ENCODE measurements at regions not wholly inside any gene's neighbourhood (a gene's known extent, or its start where the extent isn't known, plus 50 kb on each side); places are given as distances from the start of the nearest gene placed in this dataset.
A peak's percentile ranks its signal among the peaks of the same experiment; 100 is the strongest.

- Histone ChIP-seq H4K20me1 (ENCODE audit: control insufficient read depth, insufficient read depth) (no peaks in the 10 kb centered on the region), H3K4me1 (ENCODE audit: control insufficient read depth, insufficient read depth, low read length) (no peaks in the 10 kb centered on the region), H3K9ac (ENCODE audit: control insufficient read depth, insufficient read depth, low read length) (no peak overlapping the region), H3K9me3 (replicated peaks; ENCODE audit: control insufficient read depth, insufficient read depth, low read length) (no peaks in the 10 kb centered on the region), H3K27ac (ENCODE audit: control insufficient read depth, insufficient read depth) (no peak overlapping the region), H3K4me2 (ENCODE audit: control insufficient read depth, insufficient read depth) (no peak overlapping the region), H3K79me2 (ENCODE audit: control insufficient read depth, insufficient read depth, low read length) (no peaks in the 10 kb centered on the region), H2AFZ (ENCODE audit: control insufficient read depth, low read depth, low read length) (no peak overlapping the region), H3K27me3 (replicated peaks in 1 of 2; ENCODE audit: control insufficient read depth in 2 of 2, insufficient read depth in 2 of 2, low read length in 1 of 2) (no peaks in the 10 kb centered on the region), H3K4me3 (no peak overlapping the region), H3K36me3 (ENCODE audit: control insufficient read depth in 2 of 2, insufficient read depth in 2 of 2, low read length in 1 of 2) (no peaks in the 10 kb centered on the region)
- in situ Hi-C loops (cut with MboI): no loop called here
- BruUV-seq (replicated peaks): no TSS peak
- intact Hi-C loops (cut with micrococcal nuclease; ENCODE audit: unreplicated experiment): no loop called here
- CTCF ChIA-PET: interaction anchor here (0.7 kb wide), 1 partner anchor 566 kb away, joined by 3 read pairs; no protein-coding TSS in a partner anchor
- RAD21 ChIA-PET (ENCODE audit: unreplicated experiment): interaction anchor here (0.5 to 1.0 kb wide), 4 partner anchors 30 to 86 kb away, joined by 3 to 4 read pairs (median 3); no protein-coding TSS in a partner anchor
- TF ChIP-seq CREB1 (IDR thresholded peaks at IDR 0.05; ENCODE audit: low read depth) (no peak), POLR2AphosphoS5 (IDR thresholded peaks at IDR 0.05; ENCODE audit: low read length) (no peak), TAF1 (IDR thresholded peaks at IDR 0.05; ENCODE audit: borderline replicate concordance, low read depth, low read length) (no peak)
- ATAC-seq (no peak), DNase-seq (ENCODE audit: low read depth, low spot score) (no peak), FAIRE-seq (no peak)
- SMC1A ChIA-PET (ENCODE audit: uncharacterized antibody, unreplicated experiment): interaction anchor here (1.4 to 1.8 kb wide), 2 partner anchors 9 to 99 kb away, joined by 4 to 10 read pairs; no protein-coding TSS in a partner anchor
- POLR2A ChIA-PET: no interaction called here
- 85% methylated on average over 11 of the region's 11 CpGs for WGBS (ENCODE audit: insufficient coverage, insufficient replicate concordance, low lambda C conversion rate, missing lambda C conversion rate)
These were observed 88.1 kb upstream of the KLF7 start for GRCh38 chr2:207253666-207254345.

GRCh38 chr2:207254591-207255464, 89.1 kb upstream of the KLF7 start:
- no peak for DNase-seq (ENCODE audit: low read depth, low spot score)
- no peak overlapping the region for H3K4me3 ChIP-seq
- BruUV-seq (replicated peaks): no TSS peak
- no peak overlapping the region for H3K9ac ChIP-seq (ENCODE audit: control insufficient read depth, insufficient read depth, low read length)
- H3K9me3 ChIP-seq (replicated peaks; ENCODE audit: control insufficient read depth, insufficient read depth, low read length): no peaks in the 10 kb centered on the region
- H4K20me1 ChIP-seq (ENCODE audit: control insufficient read depth, insufficient read depth): no peaks in the 10 kb centered on the region
- TF ChIP-seq CREM (IDR thresholded peaks at IDR 0.05; ENCODE audit: low read depth) (no peak), JUNB (IDR thresholded peaks at IDR 0.05) (0 out of 2 replicates have a peak, but pooled peaks have one; percentile 29), NBN (IDR thresholded peaks at IDR 0.05) (no peak), MEF2A (IDR thresholded peaks at IDR 0.05; ENCODE audit: insufficient read depth, low read depth, low read length) (0 out of 2 replicates have a peak, but pooled peaks have one; percentile 6), NFIC (IDR thresholded peaks at IDR 0.05; ENCODE audit: low read depth, low read length) (0 out of 2 replicates have a peak, but pooled peaks have one; percentile 37), IRF4 (IDR thresholded peaks at IDR 0.05; ENCODE audit: low read depth, low read length) (peak; percentile 7; the same call in 1 of the 2 replicates), EED (IDR thresholded peaks at IDR 0.05; ENCODE audit: low read depth) (peak; percentile 49; the same call in 1 of the 2 replicates)
- POLR2A ChIA-PET: no interaction called here
- no peaks in the 10 kb centered on the region for H3K4me1 ChIP-seq (ENCODE audit: control insufficient read depth, insufficient read depth, low read length)
- intact Hi-C loops (cut with micrococcal nuclease; ENCODE audit: unreplicated experiment): no loop called here
- SMC1A ChIA-PET (ENCODE audit: uncharacterized antibody, unreplicated experiment): interaction anchor here (0.8 to 1.8 kb wide), 4 partner anchors 10 to 130 kb away, joined by 3 to 10 read pairs (median 4); no protein-coding TSS in a partner anchor
- no peak overlapping the region for H2AFZ ChIP-seq (ENCODE audit: control insufficient read depth, low read depth, low read length)
- in situ Hi-C loops (cut with MboI): no loop called here
- RAD21 ChIA-PET (ENCODE audit: unreplicated experiment): interaction anchor here (0.9 to 1.3 kb wide), 2 partner anchors 90 to 184 kb away, joined by 3 to 4 read pairs; no protein-coding TSS in a partner anchor
- no peak for FAIRE-seq
- H3K79me2 ChIP-seq (ENCODE audit: control insufficient read depth, insufficient read depth, low read length): no peaks in the 10 kb centered on the region
- peak overlapping the region; percentile 46; the same call in 1 of the 2 replicates for H3K4me2 ChIP-seq (ENCODE audit: control insufficient read depth, insufficient read depth)
- no peaks in the 10 kb centered on the region for H3K27me3 ChIP-seq (replicated peaks in 1 of 2; ENCODE audit: control insufficient read depth in 2 of 2, insufficient read depth in 2 of 2, low read length in 1 of 2)
- H3K27ac ChIP-seq (ENCODE audit: control insufficient read depth, insufficient read depth): no peak overlapping the region
- WGBS (ENCODE audit: insufficient coverage, insufficient replicate concordance, low lambda C conversion rate, missing lambda C conversion rate): 2% methylated on average over 9 of the region's 9 CpGs
- ATAC-seq: peak; percentile 56
- CTCF ChIA-PET: interaction anchor here (1.3 kb wide), 1 partner anchor 28 kb away, joined by 3 read pairs; no protein-coding TSS in a partner anchor
- H3K36me3 ChIP-seq (ENCODE audit: control insufficient read depth in 2 of 2, insufficient read depth in 2 of 2, low read length in 1 of 2): no peaks in the 10 kb centered on the region

Data from GM12878 (cell line).